SK-N-SH (cell line): ENCODE measurements at regions not wholly inside any gene's neighbourhood (a gene's known extent, or its start where the extent isn't known, plus 50 kb on each side); places are given as distances from the start of the nearest gene placed in this dataset.

Experiments used
- CTCF ChIA-PET: fragments of 300-600, 350-600 bp; formaldehyde crosslinking; extraction: SDS; loops from one replicate; lab custom pipeline; 2021; lab: Yijun Ruan, JAX
- POLR2A ChIA-PET: fragments of 350-600 bp; sonication (Branson Sonifier 250); formaldehyde crosslinking; extraction: SDS; loops from one replicate; lab custom pipeline; 2020; ENCODE audit warnings: antibody characterized with exemption, inconsistent platforms; lab: Yijun Ruan, JAX
- DNase-seq: peaks from one replicate; pipeline ENCODE4 v3.0.0; 2012
- H2AFZ ChIP-seq: fragments of 200-600 bp; sonication (generic); 2 replicates; pipeline ENCODE4 v1.8.1; 2016; ENCODE audit warnings: antibody characterized with exemption, mild to moderate bottlenecking, low read depth
- H3F3A ChIP-seq: fragments of 200-600 bp; sonication (generic); replicated peaks from 2 replicates; pipeline ENCODE3; 2016; ENCODE audit warnings: antibody characterized with exemption, mild to moderate bottlenecking; ENCODE audit not compliant: insufficient read depth
- H3K27ac ChIP-seq, 2 experiments: fragments of 200-500 bp in 1 of 2; fragments of 200-600 bp in 1 of 2; sonication (Bioruptor generic) in 1 of 2; sonication (generic), shearing (Covaris generic) in 1 of 2; 2 replicates each; pipeline versions ENCODE4 v1.5.1 to v1.6.1; 2014 to 2016; ENCODE audit warnings: low read depth in 2 of 2, inconsistent platforms in 1 of 2, low read length in 1 of 2, mild to moderate bottlenecking in 1 of 2, mixed read lengths in 1 of 2
- H3K27me3 ChIP-seq: fragments of 200-600 bp; sonication (generic), shearing (Covaris generic); 2 replicates; pipeline ENCODE4 v1.6.1; 2016; ENCODE audit warnings: mixed run types; ENCODE audit not compliant: insufficient read depth
- H3K36me3 ChIP-seq, 2 experiments: fragments of 200-500 bp in 1 of 2; fragments of 200-600 bp in 1 of 2; sonication (Bioruptor generic) in 1 of 2; sonication (generic) in 1 of 2; replicated peaks in 1 of 2; 2 replicates each; pipeline versions ENCODE3 to v1.5.1; 2014 to 2016; ENCODE audit warnings: low read length in 1 of 2, mild to moderate bottlenecking in 1 of 2; ENCODE audit not compliant: insufficient read depth in 2 of 2, control insufficient read depth in 1 of 2
- H3K4me1 ChIP-seq, 2 experiments: fragments of 200-500 bp in 1 of 2; fragments of 200-600 bp in 1 of 2; sonication (Bioruptor generic) in 1 of 2; sonication (generic), shearing (Covaris generic) in 1 of 2; 2 replicates each; pipeline versions ENCODE4 v1.5.1 to v1.6.1; 2014 to 2016; ENCODE audit warnings: low read depth in 1 of 2, low read length in 1 of 2, mixed run types in 1 of 2; ENCODE audit not compliant: insufficient read depth in 2 of 2, control insufficient read depth in 1 of 2
- H3K4me2 ChIP-seq: fragments of 200-600 bp; sonication (generic), shearing (Covaris generic); 2 replicates; pipeline ENCODE4 v1.6.1; 2017; ENCODE audit warnings: mixed run types
- H3K4me3 ChIP-seq, 2 experiments: fragments of 200-500 bp in 1 of 2; fragments of 200-600 bp in 1 of 2; sonication (Bioruptor generic) in 1 of 2; sonication (generic), shearing (Covaris generic) in 1 of 2; 2 replicates each; pipeline versions ENCODE4 v1.5.1 to v1.8.1; 2014 to 2016; ENCODE audit warnings: low read depth in 2 of 2, inconsistent platforms in 1 of 2, low read length in 1 of 2, mild to moderate bottlenecking in 1 of 2, mixed read lengths in 1 of 2, moderate library complexity in 1 of 2
- H3K79me2 ChIP-seq: fragments of 200-600 bp; sonication (generic); 2 replicates; pipeline ENCODE4 v1.8.1; 2017; ENCODE audit warnings: mild to moderate bottlenecking; ENCODE audit not compliant: insufficient read depth
- H3K9ac ChIP-seq: fragments of 200-600 bp; sonication (generic); 2 replicates; pipeline ENCODE4 v1.6.1; 2017; ENCODE audit warnings: mixed run types
- H3K9me2 ChIP-seq: fragments of 200-600 bp; sonication (generic); 2 replicates; pipeline ENCODE4 v1.6.1; 2017; ENCODE audit warnings: mixed run types
- H3K9me3 ChIP-seq: fragments of 200-600 bp; sonication (generic); 2 replicates; pipeline ENCODE4 v1.6.1; 2017; ENCODE audit warnings: mixed run types, mild to moderate bottlenecking, moderate library complexity
- H4K20me1 ChIP-seq: fragments of 200-600 bp; sonication (generic); 2 replicates; pipeline ENCODE4 v1.6.1; 2017; ENCODE audit warnings: mild to moderate bottlenecking, mixed run types; ENCODE audit not compliant: insufficient read depth
- CHD2 ChIP-seq: fragments of 150-350 bp; IDR thresholded peaks from 2 replicates; pipeline ENCODE4 v1.6.1; 2018; ENCODE audit warnings: low read length; ENCODE audit not compliant: partially characterized antibody
- ELF1 ChIP-seq: IDR thresholded peaks from 2 replicates; pipeline ENCODE4 v1.4.0; 2012
- FOXM1 ChIP-seq: IDR thresholded peaks from 2 replicates; pipeline ENCODE4 v1.4.0; 2012; ENCODE audit warnings: low read depth, mild to moderate bottlenecking
- GABPA ChIP-seq: IDR thresholded peaks from 2 replicates; pipeline ENCODE4 v1.4.0; 2012; ENCODE audit warnings: low read depth, mild to moderate bottlenecking
- JUND ChIP-seq: IDR thresholded peaks from 2 replicates; pipeline ENCODE4 v1.4.0; 2012
- MEF2A ChIP-seq: IDR thresholded peaks from 2 replicates; pipeline ENCODE4 v1.4.0; 2012; ENCODE audit warnings: low read depth, borderline replicate concordance
- MXI1 ChIP-seq: IDR thresholded peaks from 2 replicates; pipeline ENCODE4 v1.6.1; 2012; ENCODE audit warnings: mild to moderate bottlenecking, low read depth, low read length, improper control_type of control experiment
- NFIC ChIP-seq: IDR thresholded peaks from 2 replicates; pipeline ENCODE4 v1.4.0; 2012; ENCODE audit warnings: borderline replicate concordance
- POLR2AphosphoS5 ChIP-seq: IDR thresholded peaks from 2 replicates; pipeline ENCODE4 v1.6.1; 2012; ENCODE audit warnings: low read depth, low read length
- RCOR1 ChIP-seq: fragments of 150-350 bp; IDR thresholded peaks from 2 replicates; pipeline ENCODE4 v1.6.1; 2017; ENCODE audit warnings: antibody characterized with exemption, low read length
- RFX5 ChIP-seq: IDR thresholded peaks from 2 replicates; pipeline ENCODE4 v1.6.1; 2012; ENCODE audit warnings: mild to moderate bottlenecking, improper control_type of control experiment, low read length
- RXRA ChIP-seq: IDR thresholded peaks from 2 replicates; pipeline ENCODE4 v1.4.0; 2012; ENCODE audit warnings: low read depth, mild to moderate bottlenecking, borderline replicate concordance
- SIN3A ChIP-seq: IDR thresholded peaks from 2 replicates; pipeline ENCODE4 v1.6.1; 2012; ENCODE audit warnings: low read depth, mild to moderate bottlenecking, low read length, moderate library complexity, borderline replicate concordance
- SMC3 ChIP-seq: IDR thresholded peaks from 2 replicates; pipeline ENCODE4 v1.6.1; 2012; ENCODE audit warnings: low read depth, low read length, improper control_type of control experiment
- WGBS: methylation state at CpG from one replicate; pipeline ENCODE4 v1.1.6; 2017; ENCODE audit warnings: low lambda C conversion rate; 5-methylcytosine and 5-hydroxymethylcytosine counted together
- TF ChIP-seq, protein P1 (sequence below): fragments of 150-350 bp; IDR thresholded peaks from 2 replicates; pipeline ENCODE4 v1.6.1; 2017; ENCODE audit warnings: antibody characterized with exemption, low read length, low read depth, borderline replicate concordance
- TF ChIP-seq, protein P2 (sequence below): IDR thresholded peaks from 2 replicates; pipeline ENCODE4 v1.6.1; 2012; ENCODE audit warnings: mild to moderate bottlenecking, low read depth, low read length, moderate library complexity
- TF ChIP-seq, protein P3 (sequence below): IDR thresholded peaks from 2 replicates; pipeline ENCODE4 v1.4.0; 2012; ENCODE audit warnings: low read depth, borderline replicate concordance

DNA sequence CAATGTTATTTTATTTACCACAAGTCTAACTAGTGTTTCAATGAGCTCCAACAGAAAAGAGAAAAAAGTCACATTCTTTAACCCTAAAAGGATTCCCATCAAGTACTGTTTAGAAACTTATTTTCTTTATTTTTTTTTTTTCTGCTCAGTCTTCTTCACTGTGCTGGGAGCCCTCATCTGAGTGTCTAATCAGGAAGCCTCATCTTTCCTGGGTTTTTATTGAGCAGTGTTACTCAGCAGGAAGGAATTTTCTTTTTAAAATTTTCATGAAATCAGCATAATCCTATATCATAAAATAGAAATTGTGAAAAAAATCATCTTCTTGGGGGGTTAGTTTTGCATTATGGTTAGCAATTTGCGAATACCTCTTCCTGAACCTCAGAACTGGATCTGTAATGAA lies 453.8 kb downstream of the CDH2 start:
- 0 out of 2 replicates have a peak overlapping the region, but pooled peaks have one; percentile 8 for H2AFZ ChIP-seq
- no peaks in the 10 kb centered on the region for H3K27me3 ChIP-seq
- peak overlapping the region in 1 of 2 experiments; percentile 45; a peak in 2 of 4 replicates for H3K27ac ChIP-seq
- no peaks in the 10 kb centered on the region for H3K79me2 ChIP-seq
- H4K20me1 ChIP-seq = no peaks in the 10 kb centered on the region
- ChIA-PET POLR2A (no interaction called here), CTCF (interaction anchor here (1.6 kb wide), 1 partner anchor 9 kb away, joined by 3 read pairs; no protein-coding TSS in a partner anchor)
- H3K4me2 ChIP-seq = peak overlapping the region; percentile 47; the same call in 1 of the 2 replicates
- no peaks in the 10 kb centered on the region for H3K4me1 ChIP-seq
- WGBS = 72% methylated on average over 1 of the region's 1 CpG
- no peaks in the 10 kb centered on the region for H3K9me2 ChIP-seq
- DNase-seq = no peak
- no peak overlapping the region for H3K9ac ChIP-seq
- peaks cover 12% of the 10 kb centered on the region for H3F3A ChIP-seq
- 0 out of 2 replicates have a peak, but pooled peaks have one; percentile 19 for TF ChIP-seq JUND
- no peak for TF ChIP-seq RFX5
- TF ChIP-seq, all 33 proteins: peak for 1
- no peak overlapping the region for H3K4me3 ChIP-seq
- H3K9me3 ChIP-seq = no peaks in the 10 kb centered on the region
- H3K36me3 ChIP-seq = no peaks in the 10 kb centered on the region

DNA sequence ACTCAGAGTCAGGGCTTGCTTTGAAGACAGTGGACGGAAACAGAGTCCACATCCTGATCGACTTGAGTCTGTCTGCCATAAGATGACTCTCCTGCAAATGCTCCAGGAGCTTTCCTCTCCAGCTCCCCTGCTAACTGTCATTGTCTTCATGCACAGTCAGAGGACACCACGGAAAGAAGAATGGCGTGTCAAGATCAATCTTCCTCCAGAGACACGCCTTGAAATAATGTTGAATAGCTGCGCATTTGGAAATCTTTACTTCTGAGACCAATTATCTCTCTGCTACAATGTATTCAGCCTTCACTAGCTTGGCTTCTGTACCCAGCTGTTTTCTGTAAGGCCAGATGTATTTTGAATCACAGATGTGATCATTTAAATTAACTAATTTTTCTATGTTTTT lies 457.2 kb downstream of the CDH2 start:
- Histone ChIP-seq H3K4me1 (no peaks in the 10 kb centered on the region), H3K9ac (no peak overlapping the region), H4K20me1 (no peaks in the 10 kb centered on the region), H3K9me3 (no peaks in the 10 kb centered on the region), H3K36me3 (no peaks in the 10 kb centered on the region), H3K79me2 (no peaks in the 10 kb centered on the region), H3K4me3 (no peak overlapping the region), H3K27ac (no peak overlapping the region), H2AFZ (no peak overlapping the region), H3K27me3 (no peaks in the 10 kb centered on the region), H3F3A (peaks cover 12% of the 10 kb centered on the region), H3K4me2 (no peak overlapping the region), H3K9me2 (no peaks in the 10 kb centered on the region)
- WGBS = 82% methylated on average over 6 of the region's 6 CpGs
- DNase-seq = no peak
- TF ChIP-seq FOXM1 (no peak), POLR2AphosphoS5 (no peak), GABPA (no peak), MXI1 (no peak), SIN3A (no peak), ELF1 (no peak), RXRA (no peak), NFIC (no peak), SMC3 (no peak), CHD2 (no peak), RCOR1 (no peak), MEF2A (no peak)
- TF ChIP-seq, protein P1, sequence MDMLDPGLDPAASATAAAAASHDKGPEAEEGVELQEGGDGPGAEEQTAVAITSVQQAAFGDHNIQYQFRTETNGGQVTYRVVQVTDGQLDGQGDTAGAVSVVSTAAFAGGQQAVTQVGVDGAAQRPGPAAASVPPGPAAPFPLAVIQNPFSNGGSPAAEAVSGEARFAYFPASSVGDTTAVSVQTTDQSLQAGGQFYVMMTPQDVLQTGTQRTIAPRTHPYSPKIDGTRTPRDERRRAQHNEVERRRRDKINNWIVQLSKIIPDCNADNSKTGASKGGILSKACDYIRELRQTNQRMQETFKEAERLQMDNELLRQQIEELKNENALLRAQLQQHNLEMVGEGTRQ = no peak
- TF ChIP-seq, protein P2, sequence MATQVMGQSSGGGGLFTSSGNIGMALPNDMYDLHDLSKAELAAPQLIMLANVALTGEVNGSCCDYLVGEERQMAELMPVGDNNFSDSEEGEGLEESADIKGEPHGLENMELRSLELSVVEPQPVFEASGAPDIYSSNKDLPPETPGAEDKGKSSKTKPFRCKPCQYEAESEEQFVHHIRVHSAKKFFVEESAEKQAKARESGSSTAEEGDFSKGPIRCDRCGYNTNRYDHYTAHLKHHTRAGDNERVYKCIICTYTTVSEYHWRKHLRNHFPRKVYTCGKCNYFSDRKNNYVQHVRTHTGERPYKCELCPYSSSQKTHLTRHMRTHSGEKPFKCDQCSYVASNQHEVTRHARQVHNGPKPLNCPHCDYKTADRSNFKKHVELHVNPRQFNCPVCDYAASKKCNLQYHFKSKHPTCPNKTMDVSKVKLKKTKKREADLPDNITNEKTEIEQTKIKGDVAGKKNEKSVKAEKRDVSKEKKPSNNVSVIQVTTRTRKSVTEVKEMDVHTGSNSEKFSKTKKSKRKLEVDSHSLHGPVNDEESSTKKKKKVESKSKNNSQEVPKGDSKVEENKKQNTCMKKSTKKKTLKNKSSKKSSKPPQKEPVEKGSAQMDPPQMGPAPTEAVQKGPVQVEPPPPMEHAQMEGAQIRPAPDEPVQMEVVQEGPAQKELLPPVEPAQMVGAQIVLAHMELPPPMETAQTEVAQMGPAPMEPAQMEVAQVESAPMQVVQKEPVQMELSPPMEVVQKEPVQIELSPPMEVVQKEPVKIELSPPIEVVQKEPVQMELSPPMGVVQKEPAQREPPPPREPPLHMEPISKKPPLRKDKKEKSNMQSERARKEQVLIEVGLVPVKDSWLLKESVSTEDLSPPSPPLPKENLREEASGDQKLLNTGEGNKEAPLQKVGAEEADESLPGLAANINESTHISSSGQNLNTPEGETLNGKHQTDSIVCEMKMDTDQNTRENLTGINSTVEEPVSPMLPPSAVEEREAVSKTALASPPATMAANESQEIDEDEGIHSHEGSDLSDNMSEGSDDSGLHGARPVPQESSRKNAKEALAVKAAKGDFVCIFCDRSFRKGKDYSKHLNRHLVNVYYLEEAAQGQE = no peak
- TF ChIP-seq, protein P3, sequence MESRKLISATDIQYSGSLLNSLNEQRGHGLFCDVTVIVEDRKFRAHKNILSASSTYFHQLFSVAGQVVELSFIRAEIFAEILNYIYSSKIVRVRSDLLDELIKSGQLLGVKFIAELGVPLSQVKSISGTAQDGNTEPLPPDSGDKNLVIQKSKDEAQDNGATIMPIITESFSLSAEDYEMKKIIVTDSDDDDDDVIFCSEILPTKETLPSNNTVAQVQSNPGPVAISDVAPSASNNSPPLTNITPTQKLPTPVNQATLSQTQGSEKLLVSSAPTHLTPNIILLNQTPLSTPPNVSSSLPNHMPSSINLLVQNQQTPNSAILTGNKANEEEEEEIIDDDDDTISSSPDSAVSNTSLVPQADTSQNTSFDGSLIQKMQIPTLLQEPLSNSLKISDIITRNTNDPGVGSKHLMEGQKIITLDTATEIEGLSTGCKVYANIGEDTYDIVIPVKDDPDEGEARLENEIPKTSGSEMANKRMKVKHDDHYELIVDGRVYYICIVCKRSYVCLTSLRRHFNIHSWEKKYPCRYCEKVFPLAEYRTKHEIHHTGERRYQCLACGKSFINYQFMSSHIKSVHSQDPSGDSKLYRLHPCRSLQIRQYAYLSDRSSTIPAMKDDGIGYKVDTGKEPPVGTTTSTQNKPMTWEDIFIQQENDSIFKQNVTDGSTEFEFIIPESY = no peak
- CTCF ChIA-PET = no interaction called here
- POLR2A ChIA-PET = no interaction called here
